Parathyroid adenoma (tissue), 2 donors: ENCODE measurements at regions not wholly inside any gene's neighbourhood (a gene's known extent, or its start where the extent isn't known, plus 50 kb on each side); places are given as distances from the start of the nearest gene placed in this dataset.

Experiments used
- H2AFZ ChIP-seq: fragments of 300-600 bp; sonication (generic); one replicate; pipeline ENCODE4 v1.7.0; 2017; ENCODE audit warnings: antibody characterized with exemption, mild to moderate bottlenecking
- H3K27ac ChIP-seq: fragments of 300-600 bp; sonication (generic); one replicate; pipeline ENCODE4 v1.7.0; 2017
- H3K27me3 ChIP-seq: fragments of 300-600 bp; sonication (generic); one replicate; pipeline ENCODE4 v1.7.0; 2017; ENCODE audit warnings: low read length; ENCODE audit not compliant: control insufficient read depth, insufficient read depth
- H3K36me3 ChIP-seq: fragments of 300-600 bp; sonication (generic); one replicate; pipeline ENCODE4 v1.7.0; 2017; ENCODE audit warnings: low read length; ENCODE audit not compliant: control insufficient read depth, insufficient read depth
- H3K4me1 ChIP-seq: fragments of 300-600 bp; sonication (generic); one replicate; pipeline ENCODE4 v1.7.0; 2017; ENCODE audit warnings: control low read depth
- H3K4me2 ChIP-seq: fragments of 300-600 bp; sonication (generic); one replicate; pipeline ENCODE4 v1.7.0; 2017; ENCODE audit warnings: low read length
- H3K4me3 ChIP-seq: fragments of 300-600 bp; sonication (generic); one replicate; pipeline ENCODE4 v1.7.0; 2017; ENCODE audit warnings: low read depth, low read length
- H3K79me2 ChIP-seq: fragments of 300-600 bp; sonication (generic); one replicate; pipeline ENCODE4 v1.7.0; 2017; ENCODE audit warnings: control low read depth
- H3K9ac ChIP-seq: fragments of 300-600 bp; sonication (generic); one replicate; pipeline ENCODE4 v1.7.0; 2017; ENCODE audit warnings: mild to moderate bottlenecking
- H3K9me3 ChIP-seq: fragments of 300-600 bp; sonication (generic); one replicate; pipeline ENCODE4 v1.7.0; 2017; ENCODE audit warnings: low read length; ENCODE audit not compliant: control insufficient read depth
- CTCF ChIP-seq: fragments of 300-600 bp; sonication (generic); IDR thresholded peaks from one replicate; pipeline ENCODE4 v1.7.0; 2017; ENCODE audit warnings: antibody characterized with exemption, mild to moderate bottlenecking
- donor health status: primary hyperparathyroidism.

- Histone ChIP-seq H3K4me3 (no peak overlapping the region), H3K27me3 (no peaks in the 10 kb centered on the region), H3K36me3 (no peaks in the 10 kb centered on the region), H3K27ac (no peak overlapping the region), H3K4me2 (no peak overlapping the region), H3K9me3 (no peaks in the 10 kb centered on the region), H2AFZ (no peak overlapping the region), H3K9ac (no peak overlapping the region), H3K4me1 (peaks cover 18% of the 10 kb centered on the region), H3K79me2 (peaks cover 80% of the 10 kb centered on the region)
- no peak for TF ChIP-seq CTCF
Observed at GRCh38 chr17:77366206-77366557, 225.4 kb downstream of the SEC14L1 start.

- no peak overlapping the region for H2AFZ ChIP-seq
- H3K79me2 ChIP-seq: peaks cover 83% of the 10 kb centered on the region
- H3K36me3 ChIP-seq: no peaks in the 10 kb centered on the region
- H3K4me1 ChIP-seq: peaks cover 23% of the 10 kb centered on the region
- no peak for TF ChIP-seq CTCF
- no peaks in the 10 kb centered on the region for H3K27me3 ChIP-seq
- H3K27ac ChIP-seq: no peak overlapping the region
- H3K4me2 ChIP-seq: no peak overlapping the region
- no peaks in the 10 kb centered on the region for H3K9me3 ChIP-seq
- no peak overlapping the region for H3K9ac ChIP-seq
- no peak overlapping the region for H3K4me3 ChIP-seq
Observed at GRCh38 chr17:77366558-77367245, 225.9 kb downstream of the SEC14L1 start.

GRCh38 chr17:77369544-77369971, 228.8 kb downstream of the SEC14L1 start:
- no peaks in the 10 kb centered on the region for H3K9me3 ChIP-seq
- TF ChIP-seq CTCF: no peak
- H2AFZ ChIP-seq: no peak overlapping the region
- H3K36me3 ChIP-seq: no peaks in the 10 kb centered on the region
- H3K9ac ChIP-seq: no peak overlapping the region
- H3K27me3 ChIP-seq: no peaks in the 10 kb centered on the region
- H3K4me3 ChIP-seq: no peak overlapping the region
- H3K27ac ChIP-seq: no peak overlapping the region
- H3K4me1 ChIP-seq: peaks cover 26% of the 10 kb centered on the region
- H3K79me2 ChIP-seq: peaks cover 64% of the 10 kb centered on the region
- no peak overlapping the region for H3K4me2 ChIP-seq

- Histone ChIP-seq H3K27ac (no peak overlapping the region), H3K27me3 (no peaks in the 10 kb centered on the region), H3K4me2 (no peak overlapping the region), H2AFZ (no peak overlapping the region), H3K36me3 (no peaks in the 10 kb centered on the region), H3K79me2 (peaks cover 59% of the 10 kb centered on the region), H3K9me3 (no peaks in the 10 kb centered on the region), H3K4me1 (peaks cover 27% of the 10 kb centered on the region), H3K9ac (no peak overlapping the region), H3K4me3 (no peak overlapping the region)
- no peak for TF ChIP-seq CTCF
Observed at GRCh38 chr17:77370586-77370985, 229.8 kb downstream of the SEC14L1 start.
